ENCODE measurements at regions not wholly inside any gene's neighbourhood (a gene's known extent, or its start where the extent isn't known, plus 50 kb on each side); places are given as distances from the start of the nearest gene placed in this dataset.
"Not testable (repeated sequence)": the region's sequence is repeated elsewhere in the genome, so short reads cannot be mapped to it uniquely, and the experiment has no call there.

- no peak for DNase-seq (ENCODE audit: extremely low read depth, low read depth)
Measured at GRCh38 chr6:12640438-12640837, 76.1 kb upstream of the PHACTR1 start.

- DNase-seq (ENCODE audit: extremely low read depth, low read depth): not testable (repeated sequence)
Measured at GRCh38 chr6:12641785-12642184, 74.8 kb upstream of the PHACTR1 start.

- DNase-seq (ENCODE audit: extremely low read depth, low read depth): no peak
Measured at GRCh38 chr6:12645941-12646340, 70.6 kb upstream of the PHACTR1 start.

- DNase-seq (ENCODE audit: extremely low read depth, low read depth): no peak
Measured at GRCh38 chr6:12648171-12648570, 68.4 kb upstream of the PHACTR1 start.

GRCh38 chr6:12649325-12649724, 67.2 kb upstream of the PHACTR1 start:
- no peak for DNase-seq (ENCODE audit: extremely low read depth, low read depth)

GRCh38 chr6:12653486-12653885, 63.1 kb upstream of the PHACTR1 start:
- DNase-seq (ENCODE audit: extremely low read depth, low read depth): no peak

GRCh38 chr6:12654107-12654506, 62.5 kb upstream of the PHACTR1 start:
- DNase-seq (ENCODE audit: extremely low read depth, low read depth): no peak

GRCh38 chr6:12654514-12654913, 62.1 kb upstream of the PHACTR1 start:
- no peak for DNase-seq (ENCODE audit: extremely low read depth, low read depth)

- no peak for DNase-seq (ENCODE audit: extremely low read depth, low read depth)
Measured at GRCh38 chr6:12656906-12657305, 59.7 kb upstream of the PHACTR1 start.

GRCh38 chr6:12657884-12658283, 58.7 kb upstream of the PHACTR1 start:
- no peak for DNase-seq (ENCODE audit: extremely low read depth, low read depth)

- DNase-seq (ENCODE audit: extremely low read depth, low read depth): no peak
Measured at GRCh38 chr6:12661432-12662089, 55.0 kb upstream of the PHACTR1 start.

Small RNA genes lying in the stretch of these regions (small RNA-seq; reads per million reads assigned to genes)
- 0 reads per million in 2 experiments for gene RN7SKP293
